IMR-90 (cell line): ENCODE measurements at regions not wholly inside any gene's neighbourhood (a gene's known extent, or its start where the extent isn't known, plus 50 kb on each side); places are given as distances from the start of the nearest gene placed in this dataset.

Experiments
- ATAC-seq: fragments of 200-7000 bp; cut with Tn5 transposase; 2 replicates; pipeline ENCODE4 v1.9.1; 2020; ENCODE audit warnings: low read depth, mild to moderate bottlenecking, moderate library complexity
- BruUV-seq: library from RNA; stranded (reverse); fragments of 400-500 nt; replicated peaks from 2 replicates; lab custom pipeline; 2021; lab: Mats Ljungman, UMichigan
- CTCF ChIA-PET: fragments of 300-600 bp; formaldehyde crosslinking; extraction: SDS; loops from one replicate; lab custom pipeline; 2021; ENCODE audit warnings: antibody characterized with exemption; lab: Yijun Ruan, JAX
- POLR2A ChIA-PET: fragments of 300-600 bp; sonication (Branson Sonifier 250); formaldehyde crosslinking; loops from one replicate; lab custom pipeline; 2022; ENCODE audit warnings: antibody characterized with exemption; ENCODE audit not compliant: unreplicated experiment; lab: Charles Lee
- DNase-seq: peaks from one replicate; pipeline ENCODE4 v3.0.0; 2013
- H2AFZ ChIP-seq: replicated peaks from 2 replicates; pipeline ENCODE3; 2013; ENCODE audit warnings: low read length, mild to moderate bottlenecking; ENCODE audit not compliant: poor library complexity
- H2AK5ac ChIP-seq: 2 replicates; pipeline ENCODE4 v1.6.1; 2013; ENCODE audit warnings: low read depth, low read length, inconsistent platforms
- H2AK9ac ChIP-seq: replicated peaks from 2 replicates; pipeline ENCODE3; 2013; ENCODE audit warnings: mild to moderate bottlenecking, low read depth, low read length, moderate library complexity; ENCODE audit not compliant: poor library complexity
- H2BK120ac ChIP-seq: 2 replicates; pipeline ENCODE4 v1.6.1; 2013; ENCODE audit warnings: low read depth, low read length, inconsistent platforms
- H2BK15ac ChIP-seq: 3 replicates; pipeline ENCODE4 v1.6.1; 2013; ENCODE audit warnings: low read depth, low read length, inconsistent platforms
- H2BK20ac ChIP-seq: 2 replicates; pipeline ENCODE4 v1.6.1; 2013; ENCODE audit warnings: low read depth, mild to moderate bottlenecking, inconsistent platforms, low read length, moderate library complexity
- H2BK5ac ChIP-seq: 2 replicates; pipeline ENCODE4 v1.6.1; 2013; ENCODE audit warnings: mild to moderate bottlenecking, low read depth, low read length, inconsistent platforms; ENCODE audit not compliant: poor library complexity, severe bottlenecking
- H3K14ac ChIP-seq: replicated peaks from 2 replicates; pipeline ENCODE4 v1.6.1; 2013; ENCODE audit warnings: low read depth, low read length, inconsistent platforms
- H3K18ac ChIP-seq: 2 replicates; pipeline ENCODE4 v1.6.1; 2013; ENCODE audit warnings: low read depth, low read length, control low read depth
- H3K23ac ChIP-seq: 2 replicates; pipeline ENCODE4 v1.6.1; 2013; ENCODE audit warnings: low read depth, low read length, inconsistent platforms
- H3K27ac ChIP-seq: 2 replicates; pipeline ENCODE4 v1.5.1; 2013; ENCODE audit warnings: mild to moderate bottlenecking, control low read depth, low read length; ENCODE audit not compliant: insufficient read depth
- H3K27me3 ChIP-seq: 2 replicates; pipeline ENCODE4 v1.6.1; 2013; ENCODE audit warnings: low read length; ENCODE audit not compliant: control insufficient read depth, insufficient read depth
- H3K36me3 ChIP-seq: 2 replicates; pipeline ENCODE4 v1.6.1; 2013; ENCODE audit warnings: low read length, mixed read lengths; ENCODE audit not compliant: control insufficient read depth, insufficient read depth
- H3K4ac ChIP-seq: 2 replicates; pipeline ENCODE4 v1.6.1; 2013; ENCODE audit warnings: low read depth, low read length, inconsistent platforms
- H3K4me1 ChIP-seq: 2 replicates; pipeline ENCODE4 v1.6.1; 2013; ENCODE audit warnings: low read length, mixed read lengths; ENCODE audit not compliant: control insufficient read depth, insufficient read depth
- H3K4me2 ChIP-seq: 2 replicates; pipeline ENCODE4 v1.6.1; 2013; ENCODE audit warnings: low read depth, mild to moderate bottlenecking, control low read depth, low read length, moderate library complexity
- H3K4me3 ChIP-seq: 2 replicates; pipeline ENCODE4 v1.5.1; 2013; ENCODE audit warnings: low read depth, mild to moderate bottlenecking, control low read depth, low read length, moderate library complexity; ENCODE audit not compliant: insufficient read depth
- H3K56ac ChIP-seq: 2 replicates; pipeline ENCODE4 v1.6.1; 2013; ENCODE audit warnings: low read length, inconsistent platforms; ENCODE audit not compliant: insufficient read depth; ENCODE audit errors: extremely low read depth
- H3K79me1 ChIP-seq, 2 experiments: 2 replicates each; pipeline ENCODE4 v1.6.1; 2013; ENCODE audit warnings: low read length in 2 of 2, inconsistent platforms in 1 of 2, low read depth in 1 of 2
- H3K9ac ChIP-seq: 2 replicates; pipeline ENCODE4 v1.6.1; 2013; ENCODE audit warnings: low read depth, low read length, control low read depth
- H3K9me1 ChIP-seq: 2 replicates; pipeline ENCODE4 v1.6.1; 2013; ENCODE audit warnings: low read length, inconsistent platforms; ENCODE audit not compliant: insufficient read depth
- H3K9me3 ChIP-seq: 2 replicates; pipeline ENCODE4 v1.6.1; 2013; ENCODE audit warnings: low read length; ENCODE audit not compliant: control insufficient read depth, insufficient read depth
- H4K20me1 ChIP-seq: 2 replicates; pipeline ENCODE4 v1.6.1; 2013; ENCODE audit warnings: low read length, inconsistent platforms; ENCODE audit not compliant: insufficient read depth
- H4K5ac ChIP-seq: 2 replicates; pipeline ENCODE4 v1.6.1; 2013; ENCODE audit warnings: mild to moderate bottlenecking, low read depth, low read length, control low read depth
- H4K8ac ChIP-seq, 2 experiments: 2 replicates each; pipeline ENCODE4 v1.6.1; 2013; ENCODE audit warnings: low read depth in 2 of 2, low read length in 2 of 2, control low read depth in 1 of 2, inconsistent platforms in 1 of 2
- H4K91ac ChIP-seq: 2 replicates; pipeline ENCODE4 v1.6.1; 2013; ENCODE audit warnings: low read depth, low read length, inconsistent platforms; ENCODE audit not compliant: insufficient read depth
- BHLHE40 ChIP-seq: fragments of 150-350 bp; IDR thresholded peaks from 2 replicates; pipeline ENCODE4 v1.6.1; 2016; ENCODE audit warnings: mild to moderate bottlenecking, low read depth, low read length
- CHD1 ChIP-seq: IDR thresholded peaks from 2 replicates; pipeline ENCODE4 v1.6.1; 2012; ENCODE audit warnings: low read depth, low read length, improper control_type of control experiment
- ELK1 ChIP-seq: fragments of 150-350 bp; IDR thresholded peaks from 2 replicates; pipeline ENCODE4 v1.6.1; 2016; ENCODE audit warnings: low read depth, mild to moderate bottlenecking, low read length, moderate library complexity, borderline replicate concordance
- FOS ChIP-seq: fragments of 150-350 bp; IDR thresholded peaks from 2 replicates; pipeline ENCODE4 v1.6.1; 2016; ENCODE audit warnings: low read depth, low read length
- MAFK ChIP-seq: IDR thresholded peaks from 2 replicates; pipeline ENCODE4 v1.6.1; 2012; ENCODE audit warnings: low read depth, low read length, improper control_type of control experiment
- MAZ ChIP-seq: IDR thresholded peaks from 2 replicates; pipeline ENCODE4 v1.6.1; 2012; ENCODE audit warnings: low read depth, mild to moderate bottlenecking, low read length, improper control_type of control experiment, moderate library complexity, borderline replicate concordance
- MXI1 ChIP-seq: IDR thresholded peaks from 2 replicates; pipeline ENCODE4 v1.6.1; 2012; ENCODE audit warnings: low read depth, mild to moderate bottlenecking, low read length, moderate library complexity, borderline replicate concordance
- NFE2L2 ChIP-seq: fragments of 150-350 bp; IDR thresholded peaks from 2 replicates; pipeline ENCODE4 v1.6.1; 2016; ENCODE audit warnings: low read depth, mild to moderate bottlenecking, low read length
- POLR2A ChIP-seq: IDR thresholded peaks from 2 replicates; pipeline ENCODE4 v1.6.1; 2012; ENCODE audit warnings: mild to moderate bottlenecking, low read depth, low read length
- RAD21 ChIP-seq: IDR thresholded peaks from 2 replicates; pipeline ENCODE4 v1.6.1; 2012; ENCODE audit warnings: low read length, improper control_type of control experiment
- RCOR1 ChIP-seq: IDR thresholded peaks from 2 replicates; pipeline ENCODE4 v1.6.1; 2012; ENCODE audit warnings: mild to moderate bottlenecking, low read length, improper control_type of control experiment; ENCODE audit not compliant: insufficient replicate concordance
- RFX5 ChIP-seq: IDR thresholded peaks from 2 replicates; pipeline ENCODE4 v1.8.0; 2012; ENCODE audit warnings: low read depth, mild to moderate bottlenecking, low read length, moderate library complexity
- SMC3 ChIP-seq: fragments of 150-350 bp; IDR thresholded peaks from 2 replicates; pipeline ENCODE4 v1.6.1; 2016; ENCODE audit warnings: low read depth, mild to moderate bottlenecking, antibody characterized with exemption, low read length, moderate library complexity
- USF2 ChIP-seq: fragments of 150-350 bp; IDR thresholded peaks from 2 replicates; pipeline ENCODE4 v1.6.1; 2017; ENCODE audit warnings: mild to moderate bottlenecking, antibody characterized with exemption, low read length, low read depth
- WGBS, 2 experiments: methylation state at CpG; one replicate each; pipeline versions ENCODE4 v1.1.5 to v1.1.7; 2013; ENCODE audit warnings: missing lambda C conversion rate in 2 of 2; ENCODE audit not compliant: insufficient read length in 1 of 2; ENCODE audit errors: extremely low coverage in 2 of 2; 5-methylcytosine and 5-hydroxymethylcytosine counted together
- dilution Hi-C: fragments of 300-500 bp; cut with HindIII; formaldehyde crosslinking; loops from one replicate; pipeline ENCODE4 v1.14.3; 2018; ENCODE audit warnings: low sequenced_read_pairs; ENCODE audit not compliant: unreplicated experiment
- in situ Hi-C: fragments of 300-500 bp; cut with MboI; formaldehyde crosslinking; loops from 3 replicates; pipeline ENCODE4 v1.14.3; 2019; ENCODE audit warnings: low sequenced_read_pairs, inconsistent platforms, mixed read lengths
- intact Hi-C: fragments of 100-400 bp; cut with micrococcal nuclease; formaldehyde crosslinking; loops from 2 replicates; pipeline ENCODE4 v1.10.0; 2022
- TF ChIP-seq, protein P1 (sequence below): conservative IDR thresholded peaks from 2 replicates; pipeline ENCODE4 v1.5.1; 2012; ENCODE audit warnings: mild to moderate bottlenecking, low read depth, low read length, improper control_type of control experiment

GRCh38 chr17:416293-417206 lies 63.9 kb upstream of the RPH3AL start:
- no peak overlapping the region for H3K56ac ChIP-seq
- no peak overlapping the region for H4K91ac ChIP-seq
- H2BK5ac ChIP-seq = no peak overlapping the region
- no peaks in the 10 kb centered on the region for H3K9me1 ChIP-seq
- H2BK15ac ChIP-seq = no peak overlapping the region
- in situ Hi-C loops (no loop called here), intact Hi-C loops (no loop called here), dilution Hi-C loops (no loop called here)
- ChIA-PET POLR2A (no interaction called here), CTCF (no interaction called here)
- peaks cover 0 to under 1% of the 10 kb centered on the region in 2 experiments; a peak in 2 of 4 replicates for H3K79me1 ChIP-seq
- H3K4me1 ChIP-seq = no peaks in the 10 kb centered on the region
- ATAC-seq (no peak), DNase-seq (no peak)
- 78% methylated on average over 3 of the region's 23 CpGs; no CpG with 5 or more reads in 1 of the 2 experiments for WGBS, 2 experiments
- no peak overlapping the region for H2BK20ac ChIP-seq
- no peak overlapping the region for H3K27ac ChIP-seq
- no peak overlapping the region for H4K5ac ChIP-seq
- H2AK9ac ChIP-seq = no peak overlapping the region
- H2BK120ac ChIP-seq = no peak overlapping the region
- H3K14ac ChIP-seq = no peak overlapping the region
- no peak overlapping the region for H2AFZ ChIP-seq
- H3K23ac ChIP-seq = no peak overlapping the region
- peaks cover 2% of the 10 kb centered on the region; the same call in 1 of the 2 replicates for H3K9me3 ChIP-seq
- no peak overlapping the region for H3K18ac ChIP-seq
- H3K36me3 ChIP-seq = no peaks in the 10 kb centered on the region; the same call in 1 of the 2 replicates
- no peak overlapping the region for H3K4me2 ChIP-seq
- H4K20me1 ChIP-seq = no peaks in the 10 kb centered on the region
- no peak overlapping the region for H2AK5ac ChIP-seq
- H3K4ac ChIP-seq = no peak overlapping the region
- H3K27me3 ChIP-seq = no peaks in the 10 kb centered on the region
- no peak overlapping the region for H3K4me3 ChIP-seq
- no TSS peak for BruUV-seq
- H4K8ac ChIP-seq = no peak overlapping the region
- H3K9ac ChIP-seq = no peak overlapping the region
- TF ChIP-seq ELK1 (no peak), BHLHE40 (no peak), MAZ (no peak), FOS (no peak), POLR2A (no peak), RAD21 (no peak), RFX5 (no peak), USF2 (no peak), RCOR1 (no peak), MXI1 (no peak), MAFK (no peak), CHD1 (no peak), NFE2L2 (no peak), SMC3 (no peak)
- TF ChIP-seq, protein P1, sequence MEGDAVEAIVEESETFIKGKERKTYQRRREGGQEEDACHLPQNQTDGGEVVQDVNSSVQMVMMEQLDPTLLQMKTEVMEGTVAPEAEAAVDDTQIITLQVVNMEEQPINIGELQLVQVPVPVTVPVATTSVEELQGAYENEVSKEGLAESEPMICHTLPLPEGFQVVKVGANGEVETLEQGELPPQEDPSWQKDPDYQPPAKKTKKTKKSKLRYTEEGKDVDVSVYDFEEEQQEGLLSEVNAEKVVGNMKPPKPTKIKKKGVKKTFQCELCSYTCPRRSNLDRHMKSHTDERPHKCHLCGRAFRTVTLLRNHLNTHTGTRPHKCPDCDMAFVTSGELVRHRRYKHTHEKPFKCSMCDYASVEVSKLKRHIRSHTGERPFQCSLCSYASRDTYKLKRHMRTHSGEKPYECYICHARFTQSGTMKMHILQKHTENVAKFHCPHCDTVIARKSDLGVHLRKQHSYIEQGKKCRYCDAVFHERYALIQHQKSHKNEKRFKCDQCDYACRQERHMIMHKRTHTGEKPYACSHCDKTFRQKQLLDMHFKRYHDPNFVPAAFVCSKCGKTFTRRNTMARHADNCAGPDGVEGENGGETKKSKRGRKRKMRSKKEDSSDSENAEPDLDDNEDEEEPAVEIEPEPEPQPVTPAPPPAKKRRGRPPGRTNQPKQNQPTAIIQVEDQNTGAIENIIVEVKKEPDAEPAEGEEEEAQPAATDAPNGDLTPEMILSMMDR = no peak
